Cardiac septum (tissue), 1 donor: ENCODE measurements at regions not wholly inside any gene's neighbourhood (a gene's known extent, or its start where the extent isn't known, plus 50 kb on each side); places are given as distances from the start of the nearest gene placed in this dataset.

Experiments used
- DNase-seq: peaks from one replicate; pipeline ENCODE4 v3.0.0-alpha.2; 2020; ENCODE audit warnings: low spot score
- intact Hi-C: fragments of 100-400 bp; cut with DNase I; formaldehyde crosslinking; loops from one replicate; pipeline ENCODE4 v1.14.0; 2022
- donor health status: DM: no; HTN: no; CAD: no.

GRCh38 chr10:78518224-78518623 is 484.6 kb downstream of the RPS24 start:
- no peak for DNase-seq
- intact Hi-C loops = no loop called here

- intact Hi-C loops = no loop called here
- DNase-seq = no peak
These were observed 487.2 kb downstream of the RPS24 start for GRCh38 chr10:78520737-78521430.

- intact Hi-C loops = no loop called here
- DNase-seq = no peak
These were observed 489.8 kb downstream of the RPS24 start for GRCh38 chr10:78523453-78523852.

GRCh38 chr10:78524342-78524741 is 490.7 kb downstream of the RPS24 start:
- intact Hi-C loops = no loop called here
- DNase-seq = no peak

- no peak for DNase-seq
- intact Hi-C loops = no loop called here
These were observed 491.3 kb downstream of the RPS24 start for GRCh38 chr10:78524941-78525340.

- no peak for DNase-seq
- intact Hi-C loops = no loop called here
These were observed 492.7 kb downstream of the RPS24 start for GRCh38 chr10:78526347-78526746.

GRCh38 chr10:78527296-78527695 is 493.6 kb downstream of the RPS24 start:
- no peak for DNase-seq
- intact Hi-C loops = no loop called here

GRCh38 chr10:78528749-78529204 is 495.1 kb downstream of the RPS24 start:
- intact Hi-C loops = no loop called here
- no peak for DNase-seq

- DNase-seq = no peak
- intact Hi-C loops = no loop called here
These were observed 495.6 kb downstream of the RPS24 start for GRCh38 chr10:78529262-78529661.

GRCh38 chr10:78531088-78531487 is 497.4 kb downstream of the RPS24 start:
- no peak for DNase-seq
- intact Hi-C loops = no loop called here

GRCh38 chr10:78532480-78533042 is 498.9 kb downstream of the RPS24 start:
- intact Hi-C loops = no loop called here
- no peak for DNase-seq

GRCh38 chr10:78533098-78533497 is 499.4 kb downstream of the RPS24 start:
- intact Hi-C loops = no loop called here
- no peak for DNase-seq

GRCh38 chr10:78533776-78534175 is 500.1 kb downstream of the RPS24 start:
- no peak for DNase-seq
- intact Hi-C loops = no loop called here

- intact Hi-C loops = no loop called here
- DNase-seq = no peak
These were observed 502.1 kb downstream of the RPS24 start for GRCh38 chr10:78535716-78536218.

GRCh38 chr10:78537018-78537417 is 503.4 kb downstream of the RPS24 start:
- no peak for DNase-seq
- intact Hi-C loops = no loop called here

GRCh38 chr10:78539247-78539766 is 505.6 kb downstream of the RPS24 start:
- intact Hi-C loops = no loop called here
- no peak for DNase-seq

- intact Hi-C loops = loop anchor here (10.0 kb wide), 3 partner anchors 94 to 214 kb away; no protein-coding TSS in a partner anchor
These were observed 506.9 kb downstream of the RPS24 start for GRCh38 chr10:78540355-78541076.

GRCh38 chr10:78541481-78542140 is 507.9 kb downstream of the RPS24 start:
- intact Hi-C loops = loop anchor here (10.0 kb wide), 3 partner anchors 93 to 213 kb away; no protein-coding TSS in a partner anchor
- no peak for DNase-seq

More at GRCh38 chr10:78540355-78541076, 506.9 kb downstream of the RPS24 start:
- DNase-seq = no peak

GRCh38 chr10:78542141-78542489 is 508.5 kb downstream of the RPS24 start:
- intact Hi-C loops = loop anchor here (10.0 kb wide), 3 partner anchors 93 to 213 kb away; no protein-coding TSS in a partner anchor
- DNase-seq = no peak

GRCh38 chr10:78542521-78542920 is 508.9 kb downstream of the RPS24 start:
- intact Hi-C loops = loop anchor here (10.0 kb wide), 3 partner anchors 92 to 212 kb away; no protein-coding TSS in a partner anchor
- no peak for DNase-seq
